ENCODE measurements at regions not wholly inside any gene's neighbourhood (a gene's known extent, or its start where the extent isn't known, plus 50 kb on each side); places are given as distances from the start of the nearest gene placed in this dataset.
"Not testable (repeated sequence)": the region's sequence is repeated elsewhere in the genome, so short reads cannot be mapped to it uniquely, and the experiment has no call there.

DNA sequence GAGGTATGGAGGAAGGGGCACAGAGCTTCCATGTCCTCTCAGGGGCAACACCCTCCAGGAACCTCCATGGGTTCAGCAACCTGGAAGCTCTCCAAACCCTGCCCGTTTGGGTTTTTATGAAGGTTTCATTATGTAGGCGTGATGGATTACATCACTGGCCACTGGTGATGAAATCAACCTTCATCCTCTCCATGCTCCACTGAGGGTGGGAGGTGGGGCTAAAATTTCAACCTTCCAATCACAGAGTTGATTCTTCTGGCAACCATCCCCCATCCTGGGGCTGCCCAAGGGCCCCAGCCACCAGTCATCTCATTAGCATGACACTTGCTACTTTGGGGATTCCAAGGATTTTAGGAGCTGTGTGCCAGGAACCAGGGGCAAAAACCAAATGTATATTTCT lies 90.1 kb downstream of the TEX36 start:
- no peak overlapping the region for H3K27ac ChIP-seq
- H3K27me3 ChIP-seq = peaks cover 0 to 79% (median 0%) of the 10 kb centered on the region in 4 donors
- peaks cover 0 to 20% (median 0%) of the 10 kb centered on the region in 3 donors for H3K9me3 ChIP-seq
- H3K36me3 ChIP-seq = no peaks in the 10 kb centered on the region
- no peak for DNase-seq
- intact Hi-C loops (cut with DNase I) = no loop called here
- no peaks in the 10 kb centered on the region for H3K4me1 ChIP-seq
- TF ChIP-seq, protein P1, sequence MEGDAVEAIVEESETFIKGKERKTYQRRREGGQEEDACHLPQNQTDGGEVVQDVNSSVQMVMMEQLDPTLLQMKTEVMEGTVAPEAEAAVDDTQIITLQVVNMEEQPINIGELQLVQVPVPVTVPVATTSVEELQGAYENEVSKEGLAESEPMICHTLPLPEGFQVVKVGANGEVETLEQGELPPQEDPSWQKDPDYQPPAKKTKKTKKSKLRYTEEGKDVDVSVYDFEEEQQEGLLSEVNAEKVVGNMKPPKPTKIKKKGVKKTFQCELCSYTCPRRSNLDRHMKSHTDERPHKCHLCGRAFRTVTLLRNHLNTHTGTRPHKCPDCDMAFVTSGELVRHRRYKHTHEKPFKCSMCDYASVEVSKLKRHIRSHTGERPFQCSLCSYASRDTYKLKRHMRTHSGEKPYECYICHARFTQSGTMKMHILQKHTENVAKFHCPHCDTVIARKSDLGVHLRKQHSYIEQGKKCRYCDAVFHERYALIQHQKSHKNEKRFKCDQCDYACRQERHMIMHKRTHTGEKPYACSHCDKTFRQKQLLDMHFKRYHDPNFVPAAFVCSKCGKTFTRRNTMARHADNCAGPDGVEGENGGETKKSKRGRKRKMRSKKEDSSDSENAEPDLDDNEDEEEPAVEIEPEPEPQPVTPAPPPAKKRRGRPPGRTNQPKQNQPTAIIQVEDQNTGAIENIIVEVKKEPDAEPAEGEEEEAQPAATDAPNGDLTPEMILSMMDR (IDR thresholded peaks at IDR 0.05) = no peak
- TF ChIP-seq POLR2A (IDR thresholded peaks at IDR 0.05) = no peak
- no peak overlapping the region for H3K4me3 ChIP-seq
- 54 to 70% methylated on average over 2 of the region's 2 CpGs for WGBS, 2 donors

DNA sequence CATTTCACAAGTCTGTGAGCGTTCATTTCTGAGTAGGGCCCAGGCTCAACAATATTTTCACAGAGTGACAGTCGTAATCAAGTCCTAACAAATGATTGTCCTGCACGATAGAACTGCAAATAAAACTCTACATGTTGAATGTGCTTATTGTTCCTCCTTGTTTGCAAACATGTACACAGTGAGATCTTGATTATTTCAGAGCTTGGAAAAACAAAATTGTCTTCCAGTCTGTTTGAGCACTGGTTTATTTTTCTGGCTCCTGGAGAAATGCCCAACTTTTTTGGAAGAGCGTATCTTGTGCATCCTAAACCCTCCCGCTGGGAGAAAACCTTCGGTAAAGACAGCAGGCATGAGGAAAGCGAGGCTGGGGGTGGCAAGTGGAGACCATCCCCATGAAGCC lies 91.1 kb downstream of the TEX36 start:
- H3K4me1 ChIP-seq = no peaks in the 10 kb centered on the region
- H3K27me3 ChIP-seq = peaks cover 0 to 89% (median 0%) of the 10 kb centered on the region in 4 donors
- WGBS, 2 donors = 51 to 62% methylated on average over 7 of the region's 7 CpGs
- no peak for TF ChIP-seq POLR2A (IDR thresholded peaks at IDR 0.05)
- TF ChIP-seq, protein P1 (IDR thresholded peaks at IDR 0.05) = no peak
- DNase-seq = no peak
- H3K27ac ChIP-seq = no peak overlapping the region
- no peaks in the 10 kb centered on the region for H3K36me3 ChIP-seq
- intact Hi-C loops (cut with DNase I) = no loop called here
- peaks cover 0 to 20% (median 0%) of the 10 kb centered on the region in 3 donors for H3K9me3 ChIP-seq
- H3K4me3 ChIP-seq = no peak overlapping the region

DNA sequence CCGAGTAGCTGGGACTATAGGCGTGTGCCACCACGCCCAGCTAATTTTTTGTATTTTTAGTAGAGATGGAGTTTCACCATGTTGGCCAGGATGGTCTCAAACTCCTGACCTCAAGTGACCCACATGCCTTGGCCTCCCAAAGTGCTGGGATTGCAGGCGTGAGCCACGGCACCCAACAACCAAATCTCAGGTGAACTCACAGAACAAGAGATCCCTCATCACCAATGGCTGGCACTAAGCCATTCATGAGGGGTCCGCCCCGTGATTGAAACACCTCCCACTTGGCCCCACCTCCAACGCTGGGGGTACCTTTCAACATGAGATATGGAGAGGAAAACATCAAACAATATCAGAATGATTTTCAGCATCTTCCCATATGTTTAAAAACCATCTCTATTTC lies 94.2 kb downstream of the TEX36 start:
- H3K9me3 ChIP-seq; H3K27ac ChIP-seq; intact Hi-C loops (cut with DNase I); H3K36me3 ChIP-seq; DNase-seq; H3K4me3 ChIP-seq; H3K4me1 ChIP-seq: not testable (repeated sequence)
- WGBS, 2 donors = 81 to 92% methylated on average over 6 to 8 of the region's 8 CpGs
- peaks cover 0 to 78% (median 0%) of the 10 kb centered on the region in 4 donors for H3K27me3 ChIP-seq

DNA sequence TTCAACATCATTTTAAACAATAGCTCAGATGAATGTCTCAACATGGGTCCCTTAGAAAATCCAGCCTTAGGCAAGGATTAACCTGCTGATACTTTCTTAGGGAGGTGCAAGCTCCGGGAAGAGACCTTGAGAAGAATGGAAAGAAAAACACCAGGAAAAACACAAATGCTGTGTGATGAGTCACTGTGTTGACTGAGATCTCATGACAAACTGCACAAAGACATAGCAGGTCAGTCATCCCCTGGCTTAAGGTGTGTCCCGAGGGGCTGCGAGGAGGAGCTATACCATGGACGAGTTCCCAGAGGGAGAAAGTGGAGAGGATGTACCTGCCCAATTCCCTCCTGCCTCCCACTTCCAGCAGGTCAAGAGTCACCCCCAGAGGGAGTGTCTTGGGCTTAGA lies 98.0 kb downstream of the TEX36 start:
- TF ChIP-seq, protein P1 (IDR thresholded peaks at IDR 0.05) = no peak
- no peak for TF ChIP-seq POLR2A (IDR thresholded peaks at IDR 0.05)
- H3K27ac ChIP-seq = no peak overlapping the region
- intact Hi-C loops (cut with DNase I) = no loop called here
- WGBS, 2 donors = 37 to 39% methylated on average over 4 of the region's 4 CpGs
- H3K27me3 ChIP-seq = peaks cover 0 to 69% (median 0%) of the 10 kb centered on the region in 4 donors
- H3K4me3 ChIP-seq = no peak overlapping the region
- H3K4me1 ChIP-seq = peaks cover 0 to 14% (median 4%) of the 10 kb centered on the region in 3 donors
- no peaks in the 10 kb centered on the region for H3K36me3 ChIP-seq
- no peak for DNase-seq
- no peaks in the 10 kb centered on the region for H3K9me3 ChIP-seq

DNA sequence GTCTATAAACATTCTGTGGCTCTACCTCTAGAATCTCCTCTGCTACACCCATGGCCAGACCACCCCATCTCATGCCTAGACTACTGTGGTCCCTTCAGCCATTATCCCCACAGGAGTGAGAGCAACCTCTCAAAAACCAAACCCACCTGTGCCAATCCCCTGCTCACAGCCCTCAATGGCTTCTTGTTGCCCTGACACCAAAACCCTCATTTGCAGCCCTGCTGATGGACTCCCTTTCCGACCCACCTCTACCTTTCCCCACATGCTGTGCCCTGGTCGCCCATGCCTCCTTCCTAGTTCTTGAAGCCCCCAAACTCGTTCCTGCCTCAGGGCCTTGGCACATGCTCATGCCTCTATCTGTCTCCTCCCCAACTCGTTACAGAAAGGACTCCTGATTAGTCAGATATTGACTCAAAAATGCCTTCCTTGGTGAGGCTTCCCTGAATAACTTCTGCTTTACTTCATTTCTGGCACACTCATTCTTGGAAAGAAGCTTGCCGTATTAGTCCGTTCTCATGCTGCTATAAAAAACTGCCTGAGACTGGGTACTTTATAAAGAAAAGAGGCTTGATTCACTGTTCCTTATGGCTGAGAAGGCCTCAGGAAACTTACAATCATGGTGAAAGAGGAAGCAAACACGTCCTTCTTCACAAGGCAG lies 104.2 kb downstream of the TEX36 start:
- Histone ChIP-seq H3K9me3 (peaks cover 0 to 12% (median 0%) of the 10 kb centered on the region in 3 donors), H3K27me3 (peaks cover 0 to 87% (median 0%) of the 10 kb centered on the region in 4 donors), H3K4me3 (no peak overlapping the region), H3K36me3 (no peaks in the 10 kb centered on the region), H3K4me1 (peaks cover 0 to 13% (median 4%) of the 10 kb centered on the region in 3 donors), H3K27ac (no peak overlapping the region)
- WGBS, 2 donors = 58 to 62% methylated on average over 6 to 7 of the region's 7 CpGs
- TF ChIP-seq, protein P1 (IDR thresholded peaks at IDR 0.05) = no peak
- no peak for TF ChIP-seq POLR2A (IDR thresholded peaks at IDR 0.05)
- DNase-seq = no peak
- intact Hi-C loops (cut with DNase I) = no loop called here

All from esophagus squamous epithelium (tissue), 5 donors.